Natural killer cell treated with Interleukin-12 subunit alpha and Interleukin-12 subunit beta and Interleukin-15 and Interleukin-18, amount 100 ng/mL, for 72 hours (primary cell): ENCODE measurements at regions not wholly inside any gene's neighbourhood (a gene's known extent, or its start where the extent isn't known, plus 50 kb on each side); places are given as distances from the start of the nearest gene placed in this dataset.
"Not testable (repeated sequence)": the region's sequence is repeated elsewhere in the genome, so short reads cannot be mapped to it uniquely, and the experiment has no call there.

Source experiments
- ATAC-seq, 2 donors: fragments of 150-1000 bp; cut with Tn5 transposase in 1 of 2; sonication (Bioruptor Pico), chemical (Tn5 transposase) in 1 of 2; 2 replicates each; pipeline ENCODE4 v1.10.0; 2021
- DNase-seq: peaks from one replicate; pipeline ENCODE4 v3.0.0; 2022; ENCODE audit warnings: low spot score
- H3K27ac Mint-ChIP-seq, 2 donors: 1 replicate in 1 of 2; 2 replicates in 1 of 2; pipeline ENCODE4 v1.8.0; 2022; ENCODE audit warnings: mixed read lengths in 2 of 2, mild to moderate bottlenecking in 1 of 2, moderate library complexity in 1 of 2
- H3K27me3 Mint-ChIP-seq, 2 donors: 1 replicate in 1 of 2; 2 replicates in 1 of 2; pipeline ENCODE4 v1.8.0; 2022; ENCODE audit warnings: mixed read lengths in 2 of 2
- H3K36me3 Mint-ChIP-seq: one replicate; pipeline ENCODE4 v1.8.0; 2022; ENCODE audit warnings: mixed read lengths
- H3K4me1 Mint-ChIP-seq, 2 donors: 1 replicate in 1 of 2; 2 replicates in 1 of 2; pipeline ENCODE4 v1.8.0; 2022; ENCODE audit warnings: low read depth in 2 of 2, mixed read lengths in 2 of 2, mild to moderate bottlenecking in 1 of 2
- H3K4me3 Mint-ChIP-seq: one replicate; pipeline ENCODE4 v1.8.0; 2022; ENCODE audit warnings: mixed read lengths
- H3K9me3 Mint-ChIP-seq: 2 replicates; pipeline ENCODE4 v1.8.0; 2022; ENCODE audit warnings: mixed read lengths

- no peak for DNase-seq
- no peak overlapping the region for H3K27ac Mint-ChIP-seq
- H3K4me3 Mint-ChIP-seq: no peak overlapping the region
- ATAC-seq: no peak
- H3K4me1 Mint-ChIP-seq: no peaks in the 10 kb centered on the region
- H3K27me3 Mint-ChIP-seq: no peaks in the 10 kb centered on the region
- peaks cover 28% of the 10 kb centered on the region for H3K9me3 Mint-ChIP-seq
- peaks cover 31% of the 10 kb centered on the region for H3K36me3 Mint-ChIP-seq
These were observed 137.6 kb upstream of the PEG3 start for GRCh38 chr19:56978023-56978565.

GRCh38 chr19:56980326-56980725 is 139.5 kb upstream of the USP29 start:
- H3K27ac Mint-ChIP-seq, H3K4me1 Mint-ChIP-seq, ATAC-seq, H3K4me3 Mint-ChIP-seq, DNase-seq, H3K27me3 Mint-ChIP-seq: not testable (repeated sequence)
- Mint-ChIP-seq H3K36me3 (peaks cover 29% of the 10 kb centered on the region), H3K9me3 (peaks cover 27% of the 10 kb centered on the region)

GRCh38 chr19:56980906-56981305 is 138.9 kb upstream of the USP29 start:
- no peak overlapping the region for H3K4me3 Mint-ChIP-seq
- H3K9me3 Mint-ChIP-seq: peaks cover 28% of the 10 kb centered on the region
- H3K36me3 Mint-ChIP-seq: peaks cover 29% of the 10 kb centered on the region
- H3K27ac Mint-ChIP-seq: no peak overlapping the region
- DNase-seq (no peak), ATAC-seq (no peak)
- H3K4me1 Mint-ChIP-seq: no peaks in the 10 kb centered on the region
- H3K27me3 Mint-ChIP-seq: no peaks in the 10 kb centered on the region

GRCh38 chr19:56981440-56981839 is 138.3 kb upstream of the USP29 start:
- not testable (repeated sequence) for ATAC-seq, H3K27ac Mint-ChIP-seq, H3K4me3 Mint-ChIP-seq, DNase-seq, H3K4me1 Mint-ChIP-seq, H3K27me3 Mint-ChIP-seq
- Mint-ChIP-seq H3K9me3 (peaks cover 31% of the 10 kb centered on the region), H3K36me3 (peaks cover 29% of the 10 kb centered on the region)

GRCh38 chr19:56983171-56983570 is 136.6 kb upstream of the USP29 start:
- ATAC-seq (no peak), DNase-seq (no peak)
- Mint-ChIP-seq H3K9me3 (peaks cover 20% of the 10 kb centered on the region), H3K27me3 (no peaks in the 10 kb centered on the region), H3K27ac (no peak overlapping the region), H3K4me1 (no peaks in the 10 kb centered on the region), H3K4me3 (no peak overlapping the region), H3K36me3 (peaks cover 22% of the 10 kb centered on the region)

GRCh38 chr19:56983804-56984203 is 136.0 kb upstream of the USP29 start:
- ATAC-seq (no peak), DNase-seq (no peak)
- no peak overlapping the region for H3K4me3 Mint-ChIP-seq
- peaks cover 20% of the 10 kb centered on the region for H3K9me3 Mint-ChIP-seq
- H3K4me1 Mint-ChIP-seq: no peaks in the 10 kb centered on the region
- H3K36me3 Mint-ChIP-seq: peaks cover 21% of the 10 kb centered on the region
- H3K27me3 Mint-ChIP-seq: no peaks in the 10 kb centered on the region
- no peak overlapping the region for H3K27ac Mint-ChIP-seq

GRCh38 chr19:56986386-56986785 is 133.4 kb upstream of the USP29 start:
- DNase-seq (no peak), ATAC-seq (no peak)
- no peaks in the 10 kb centered on the region for H3K27me3 Mint-ChIP-seq
- no peak overlapping the region for H3K4me3 Mint-ChIP-seq
- H3K4me1 Mint-ChIP-seq: no peaks in the 10 kb centered on the region
- peaks cover 23% of the 10 kb centered on the region for H3K9me3 Mint-ChIP-seq
- peaks cover 14% of the 10 kb centered on the region for H3K36me3 Mint-ChIP-seq
- no peak overlapping the region for H3K27ac Mint-ChIP-seq

GRCh38 chr19:56987184-56987583 is 132.6 kb upstream of the USP29 start:
- H3K27me3 Mint-ChIP-seq: no peaks in the 10 kb centered on the region
- H3K36me3 Mint-ChIP-seq: peaks cover 12% of the 10 kb centered on the region
- H3K27ac Mint-ChIP-seq: no peak overlapping the region
- no peak overlapping the region for H3K4me3 Mint-ChIP-seq
- DNase-seq (no peak), ATAC-seq (no peak)
- peaks cover 20% of the 10 kb centered on the region for H3K9me3 Mint-ChIP-seq
- no peaks in the 10 kb centered on the region for H3K4me1 Mint-ChIP-seq

- Mint-ChIP-seq H3K4me3 (no peak overlapping the region), H3K4me1 (no peaks in the 10 kb centered on the region), H3K36me3 (peaks cover 22% of the 10 kb centered on the region), H3K27me3 (no peaks in the 10 kb centered on the region), H3K9me3 (peaks cover 28% of the 10 kb centered on the region), H3K27ac (no peak overlapping the region)
- ATAC-seq (no peak), DNase-seq (no peak)
These were observed 131.5 kb upstream of the USP29 start for GRCh38 chr19:56988299-56988698.

- Mint-ChIP-seq H3K27ac (no peak overlapping the region), H3K9me3 (peaks cover 35% of the 10 kb centered on the region), H3K36me3 (peaks cover 29% of the 10 kb centered on the region), H3K27me3 (no peaks in the 10 kb centered on the region), H3K4me3 (no peak overlapping the region), H3K4me1 (no peaks in the 10 kb centered on the region)
- no peak for DNase-seq
- ATAC-seq: no peak
These were observed 127.9 kb upstream of the USP29 start for GRCh38 chr19:56991912-56992311.

- H3K36me3 Mint-ChIP-seq: peaks cover 29% of the 10 kb centered on the region
- no peaks in the 10 kb centered on the region for H3K27me3 Mint-ChIP-seq
- peaks cover 35% of the 10 kb centered on the region for H3K9me3 Mint-ChIP-seq
- ATAC-seq (no peak), DNase-seq (no peak)
- H3K27ac Mint-ChIP-seq: no peak overlapping the region
- H3K4me1 Mint-ChIP-seq: no peaks in the 10 kb centered on the region
- H3K4me3 Mint-ChIP-seq: no peak overlapping the region
These were observed 125.9 kb upstream of the USP29 start for GRCh38 chr19:56993851-56994250.

GRCh38 chr19:56994251-56995017 is 125.4 kb upstream of the USP29 start:
- DNase-seq (no peak), ATAC-seq (no peak)
- H3K4me1 Mint-ChIP-seq: no peaks in the 10 kb centered on the region
- no peak overlapping the region for H3K27ac Mint-ChIP-seq
- H3K36me3 Mint-ChIP-seq: peaks cover 29% of the 10 kb centered on the region
- peaks cover 34% of the 10 kb centered on the region for H3K9me3 Mint-ChIP-seq
- H3K4me3 Mint-ChIP-seq: no peak overlapping the region
- no peaks in the 10 kb centered on the region for H3K27me3 Mint-ChIP-seq

- Mint-ChIP-seq H3K4me3 (no peak overlapping the region), H3K27ac (no peak overlapping the region)
These were observed 124.5 kb upstream of the USP29 start for GRCh38 chr19:56995303-56995702.

GRCh38 chr19:57002195-57002601 is 117.6 kb upstream of the USP29 start:
- DNase-seq: no peak
- no peaks in the 10 kb centered on the region for H3K27me3 Mint-ChIP-seq
- H3K4me1 Mint-ChIP-seq: no peaks in the 10 kb centered on the region
- H3K27ac Mint-ChIP-seq: no peak overlapping the region
- peaks cover 7% of the 10 kb centered on the region for H3K36me3 Mint-ChIP-seq
- peaks cover 13% of the 10 kb centered on the region for H3K9me3 Mint-ChIP-seq
- no peak overlapping the region for H3K4me3 Mint-ChIP-seq
- no peak for ATAC-seq

More at GRCh38 chr19:56995303-56995702, 124.5 kb upstream of the USP29 start:
- no peak for DNase-seq
- Mint-ChIP-seq H3K36me3 (peaks cover 29% of the 10 kb centered on the region), H3K27me3 (no peaks in the 10 kb centered on the region), H3K4me1 (no peaks in the 10 kb centered on the region), H3K9me3 (peaks cover 31% of the 10 kb centered on the region)
- no peak for ATAC-seq
